Breast epithelium (tissue), 4 donors: ENCODE measurements at regions not wholly inside any gene's neighbourhood (a gene's known extent, or its start where the extent isn't known, plus 50 kb on each side); places are given as distances from the start of the nearest gene placed in this dataset.
"Not testable (repeated sequence)": the region's sequence is repeated elsewhere in the genome, so short reads cannot be mapped to it uniquely, and the experiment has no call there.

Experiments used
- DNase-seq, 2 donors: peaks; one replicate each; pipeline ENCODE4 v3.0.0-alpha.2; 2019; ENCODE audit warnings: low spot score in 2 of 2
- H3K27ac ChIP-seq, 2 donors: fragments of 200-600 bp; sonication (generic) in 1 of 2; one replicate each; pipeline ENCODE4 v1.5.1; 2016 to 2019; ENCODE audit warnings: mild to moderate bottlenecking in 1 of 2
- H3K27me3 ChIP-seq, 2 donors: fragments of 200-600 bp; sonication (generic) in 1 of 2; one replicate each; pipeline versions ENCODE4 v1.5.1 to v1.6.0; 2017 to 2019; ENCODE audit warnings: control low read depth in 1 of 2, mild to moderate bottlenecking in 1 of 2
- H3K36me3 ChIP-seq: fragments of 200-600 bp; one replicate; pipeline ENCODE4 v1.5.1; 2019
- H3K4me1 ChIP-seq, 2 donors: fragments of 200-600 bp; sonication (generic); one replicate each; pipeline ENCODE4 v1.5.1; 2016 to 2019; ENCODE audit warnings: control low read depth in 1 of 2
- H3K4me3 ChIP-seq, 3 donors: fragments of 200-600 bp; sonication (generic); 1 replicate in 2 of 3; 2 replicates in 1 of 3; pipeline ENCODE4 v1.5.1; 2016 to 2019; ENCODE audit warnings: mild to moderate bottlenecking in 3 of 3, moderate library complexity in 2 of 3
- H3K9me3 ChIP-seq, 2 donors: fragments of 200-600 bp; sonication (generic) in 1 of 2; one replicate each; pipeline ENCODE4 v1.5.1; 2016 to 2019; ENCODE audit warnings: control low read depth in 1 of 2
- POLR2A ChIP-seq: fragments of 450-650 bp; IDR thresholded peaks from one replicate; pipeline ENCODE4 v1.6.1; 2016; ENCODE audit warnings: antibody characterized with exemption, mild to moderate bottlenecking, moderate library complexity
- POLR2AphosphoS5 ChIP-seq, 3 donors: sonication (generic); formaldehyde crosslinking; IDR thresholded peaks; one replicate each; pipeline ENCODE4 v1.6.1; 2017; ENCODE audit warnings: antibody characterized with exemption in 3 of 3
- intact Hi-C: fragments of 100-400 bp; cut with DNase I; formaldehyde crosslinking; loops from one replicate; pipeline ENCODE4 v1.15.1; 2023; ENCODE audit warnings: low total_unique reads
- TF ChIP-seq, protein P1 (sequence below), 3 donors: fragments of 450-650 bp; IDR thresholded peaks; one replicate each; pipeline ENCODE4 v1.5.1; 2016 to 2017; ENCODE audit warnings: antibody characterized with exemption in 3 of 3, mild to moderate bottlenecking in 3 of 3, moderate library complexity in 3 of 3

DNA sequence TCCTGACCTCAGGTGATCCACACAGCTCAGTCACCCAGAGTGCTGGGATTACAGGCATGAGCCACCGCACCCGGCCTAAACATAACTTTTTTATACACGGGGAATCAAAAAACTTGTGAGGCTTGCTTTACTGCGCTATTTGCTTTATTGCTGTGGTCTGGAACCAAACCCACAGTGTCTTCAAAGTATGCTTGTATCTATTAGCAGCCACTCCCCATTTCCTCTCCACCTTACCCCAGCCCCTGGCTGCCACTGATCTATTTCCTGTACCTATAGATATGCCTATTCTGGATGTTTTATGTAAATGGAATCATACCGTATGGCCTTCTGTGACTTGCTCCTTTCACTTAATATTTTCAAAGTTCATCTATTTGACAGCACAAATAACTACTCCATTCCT, 233.4 kb downstream of the BMP4 start:
- H3K27me3 ChIP-seq, result no peaks in the 10 kb centered on the region
- H3K4me1 ChIP-seq, result no peaks in the 10 kb centered on the region
- no peaks in the 10 kb centered on the region for H3K36me3 ChIP-seq
- no peak for TF ChIP-seq POLR2AphosphoS5 (IDR thresholded peaks at IDR 0.05)
- TF ChIP-seq, protein P1, sequence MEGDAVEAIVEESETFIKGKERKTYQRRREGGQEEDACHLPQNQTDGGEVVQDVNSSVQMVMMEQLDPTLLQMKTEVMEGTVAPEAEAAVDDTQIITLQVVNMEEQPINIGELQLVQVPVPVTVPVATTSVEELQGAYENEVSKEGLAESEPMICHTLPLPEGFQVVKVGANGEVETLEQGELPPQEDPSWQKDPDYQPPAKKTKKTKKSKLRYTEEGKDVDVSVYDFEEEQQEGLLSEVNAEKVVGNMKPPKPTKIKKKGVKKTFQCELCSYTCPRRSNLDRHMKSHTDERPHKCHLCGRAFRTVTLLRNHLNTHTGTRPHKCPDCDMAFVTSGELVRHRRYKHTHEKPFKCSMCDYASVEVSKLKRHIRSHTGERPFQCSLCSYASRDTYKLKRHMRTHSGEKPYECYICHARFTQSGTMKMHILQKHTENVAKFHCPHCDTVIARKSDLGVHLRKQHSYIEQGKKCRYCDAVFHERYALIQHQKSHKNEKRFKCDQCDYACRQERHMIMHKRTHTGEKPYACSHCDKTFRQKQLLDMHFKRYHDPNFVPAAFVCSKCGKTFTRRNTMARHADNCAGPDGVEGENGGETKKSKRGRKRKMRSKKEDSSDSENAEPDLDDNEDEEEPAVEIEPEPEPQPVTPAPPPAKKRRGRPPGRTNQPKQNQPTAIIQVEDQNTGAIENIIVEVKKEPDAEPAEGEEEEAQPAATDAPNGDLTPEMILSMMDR (IDR thresholded peaks at IDR 0.05), result no peak
- H3K9me3 ChIP-seq, result peaks cover 0 to 8% of the 10 kb centered on the region in 2 donors
- DNase-seq, result no peak
- H3K4me3 ChIP-seq, result no peak overlapping the region
- intact Hi-C loops, result no loop called here
- no peak overlapping the region for H3K27ac ChIP-seq

DNA sequence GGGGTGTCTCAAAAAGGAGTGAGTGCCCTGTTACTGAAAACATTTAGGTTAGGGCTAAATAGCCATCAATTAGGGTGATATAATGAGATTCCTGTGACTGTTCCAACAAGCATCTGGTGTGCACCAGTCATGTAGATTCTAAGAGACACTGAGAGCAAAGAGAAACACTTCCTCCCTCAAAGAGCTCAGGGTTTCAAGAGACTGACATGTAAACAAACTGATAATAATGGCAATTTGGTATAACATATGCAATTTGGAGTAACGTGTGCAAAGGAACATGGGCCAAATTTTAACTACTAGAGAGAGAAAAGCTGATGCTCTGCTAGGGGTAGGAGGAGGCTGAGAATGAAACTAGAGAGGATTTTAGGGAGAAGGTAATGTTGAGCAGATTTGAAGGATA, 237.1 kb downstream of the BMP4 start:
- Histone ChIP-seq H3K36me3 (no peaks in the 10 kb centered on the region), H3K9me3 (peaks cover 0 to 8% of the 10 kb centered on the region in 2 donors), H3K4me3 (no peak overlapping the region), H3K4me1 (no peaks in the 10 kb centered on the region), H3K27ac (no peak overlapping the region), H3K27me3 (no peaks in the 10 kb centered on the region)
- DNase-seq, result no peak
- TF ChIP-seq POLR2AphosphoS5 (IDR thresholded peaks at IDR 0.05) (no peak), POLR2A (no peak)
- TF ChIP-seq, protein P1 (IDR thresholded peaks at IDR 0.05), result no peak
- intact Hi-C loops, result no loop called here

DNA sequence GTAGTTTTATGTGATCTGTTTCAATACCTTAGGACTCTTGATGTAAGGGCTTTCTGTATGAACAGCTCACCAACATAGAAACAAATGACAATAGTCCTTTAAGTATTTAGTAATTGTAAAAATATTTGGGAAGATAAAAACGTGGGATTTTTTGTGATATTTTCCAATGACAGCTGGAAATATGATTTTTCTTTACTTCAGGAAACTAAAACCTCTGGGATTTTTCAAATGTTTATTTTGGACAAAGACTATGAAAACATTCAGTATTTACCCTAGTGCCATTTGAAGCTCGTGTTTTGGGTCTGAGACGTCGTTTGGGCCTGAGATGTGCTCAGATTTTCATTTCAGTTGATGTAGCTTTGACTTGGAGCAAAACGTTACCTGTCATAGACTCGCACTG, 240.0 kb downstream of the BMP4 start:
- no peak overlapping the region for H3K27ac ChIP-seq
- TF ChIP-seq, protein P1 (IDR thresholded peaks at IDR 0.05), result no peak
- TF ChIP-seq POLR2AphosphoS5 (IDR thresholded peaks at IDR 0.05) (no peak), POLR2A (no peak)
- no peak overlapping the region for H3K4me3 ChIP-seq
- no peaks in the 10 kb centered on the region for H3K27me3 ChIP-seq
- no peaks in the 10 kb centered on the region for H3K4me1 ChIP-seq
- DNase-seq, result no peak
- peaks cover 0 to 2% of the 10 kb centered on the region in 2 donors for H3K9me3 ChIP-seq
- intact Hi-C loops, result no loop called here
- H3K36me3 ChIP-seq, result no peaks in the 10 kb centered on the region

DNA sequence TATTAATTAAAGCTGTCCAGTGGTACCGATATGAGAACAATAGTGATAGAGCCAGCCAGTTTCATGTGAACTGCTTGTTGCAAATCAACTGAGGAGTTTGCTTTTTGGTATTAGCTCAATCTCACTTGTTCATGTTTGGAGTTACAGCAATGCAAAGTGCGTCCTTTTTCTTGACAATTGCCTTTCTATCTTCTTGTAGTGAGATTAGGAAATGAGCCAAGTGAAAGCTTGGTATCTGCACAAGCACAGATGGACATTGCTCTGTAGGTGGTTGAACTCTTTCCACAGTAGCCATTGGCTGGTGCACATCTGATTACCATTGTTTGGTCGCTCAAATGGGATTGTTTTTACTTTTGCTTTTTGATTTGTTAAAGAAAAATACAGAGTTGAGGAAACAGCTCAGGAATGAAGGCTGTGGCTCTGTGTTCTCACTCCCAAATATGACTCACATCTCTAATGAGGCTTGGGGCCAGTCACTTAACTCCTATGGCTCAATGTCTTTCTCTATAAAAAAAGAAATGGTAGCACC, 241.4 kb downstream of the BMP4 start:
- Histone ChIP-seq H3K9me3 (no peaks in the 10 kb centered on the region), H3K4me3 (peak overlapping the region; percentile 8 to 48 (median 9)), H3K4me1 (no peaks in the 10 kb centered on the region), H3K27ac (peak overlapping the region in 1 of 2 donors; percentile 26), H3K36me3 (no peaks in the 10 kb centered on the region), H3K27me3 (no peaks in the 10 kb centered on the region)
- TF ChIP-seq POLR2A, result no peak
- TF ChIP-seq POLR2AphosphoS5 (IDR thresholded peaks at IDR 0.05), result no peak
- TF ChIP-seq, protein P1 (IDR thresholded peaks at IDR 0.05), result no peak
- intact Hi-C loops, result no loop called here
- DNase-seq, result no peak

DNA sequence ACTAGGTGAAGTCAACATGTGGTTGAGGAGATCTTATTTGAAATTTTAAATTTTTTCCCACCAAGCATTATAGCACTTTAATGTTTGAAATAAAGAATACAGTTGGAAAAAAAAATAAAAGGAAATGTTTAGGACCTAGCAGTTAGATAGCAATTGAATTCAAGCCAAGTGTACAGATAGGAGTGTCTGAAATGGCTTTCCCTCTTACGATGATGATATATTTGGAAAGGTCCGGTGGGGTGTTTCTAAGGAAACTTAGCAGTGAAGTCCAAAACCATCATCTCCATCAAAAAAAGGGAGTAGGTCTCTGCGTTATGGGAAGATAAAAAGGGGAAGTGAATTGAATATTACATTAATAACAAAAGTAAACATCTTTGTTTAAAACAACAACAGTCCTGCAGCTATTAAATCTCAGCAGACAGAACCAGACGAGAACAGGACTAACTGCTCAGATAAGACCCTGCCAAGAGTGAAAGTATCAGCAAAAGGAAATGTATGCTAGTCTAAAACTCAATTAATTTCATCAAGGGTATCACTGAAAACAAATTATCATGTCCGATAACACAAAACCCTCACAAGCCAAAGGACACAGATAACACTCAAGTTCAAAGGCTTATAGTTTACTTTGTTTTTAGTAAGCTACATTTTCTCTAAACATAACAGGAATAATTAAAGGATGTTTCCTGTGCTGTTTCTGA, 242.0 kb downstream of the BMP4 start:
- H3K27ac ChIP-seq, result peak overlapping the region in 1 of 2 donors; percentile 26
- intact Hi-C loops, result no loop called here
- TF ChIP-seq, protein P1 (IDR thresholded peaks at IDR 0.05), result no peak
- TF ChIP-seq POLR2A (no peak), POLR2AphosphoS5 (IDR thresholded peaks at IDR 0.05) (no peak)
- H3K27me3 ChIP-seq, result no peaks in the 10 kb centered on the region
- no peaks in the 10 kb centered on the region for H3K36me3 ChIP-seq
- H3K9me3 ChIP-seq, result no peaks in the 10 kb centered on the region
- H3K4me3 ChIP-seq, result peak overlapping the region in 2 of 3 donors; percentile 9 to 48
- no peak for DNase-seq
- no peaks in the 10 kb centered on the region for H3K4me1 ChIP-seq

DNA sequence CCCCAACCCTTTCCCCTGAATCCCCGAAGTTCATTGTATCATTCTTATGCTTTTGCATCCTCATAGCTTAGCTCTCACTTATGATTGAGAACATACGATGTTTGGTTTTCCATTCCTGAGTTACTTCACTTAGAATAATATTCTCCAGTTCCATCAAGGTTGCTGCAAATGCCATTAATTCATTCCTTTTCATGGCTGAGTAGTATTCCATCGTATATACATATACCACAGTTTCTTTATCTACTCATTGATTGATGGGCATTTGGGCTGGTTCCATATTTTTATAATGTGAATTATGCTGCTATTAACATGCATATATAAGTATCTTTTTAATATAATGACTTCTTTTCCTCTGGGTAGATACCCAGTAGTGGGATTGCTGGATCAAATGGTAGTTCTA, 243.7 kb downstream of the BMP4 start:
- DNase-seq, H3K27me3 ChIP-seq, intact Hi-C loops, H3K4me1 ChIP-seq, H3K36me3 ChIP-seq, H3K9me3 ChIP-seq, H3K27ac ChIP-seq, H3K4me3 ChIP-seq: not testable (repeated sequence)
